NOMO-1 treated with dmso at 0.1 percent for 144 hours (cell line): ENCODE measurements at regions not wholly inside any gene's neighbourhood (a gene's known extent, or its start where the extent isn't known, plus 50 kb on each side); places are given as distances from the start of the nearest gene placed in this dataset.
"Not testable (repeated sequence)": the region's sequence is repeated elsewhere in the genome, so short reads cannot be mapped to it uniquely, and the experiment has no call there.

Source experiments
- DNase-seq: peaks from one replicate; lab custom pipeline; 2025; ENCODE audit not compliant: unreplicated experiment; lab: John Stamatoyannopoulos, UW

GRCh38 chr11:67776852-67777520 lies 102.6 kb upstream of the ALDH3B2 start:
- no peak for DNase-seq

- DNase-seq = not testable (repeated sequence)
Measured at GRCh38 chr11:67774175-67774574, 99.8 kb upstream of the ALDH3B2 start.

- not testable (repeated sequence) for DNase-seq
Measured at GRCh38 chr11:67768001-67768730, 93.7 kb upstream of the ALDH3B2 start.

- DNase-seq = not testable (repeated sequence)
Measured at GRCh38 chr11:67761211-67761610, 86.8 kb upstream of the ALDH3B2 start.

GRCh38 chr11:67759321-67759720 lies 84.9 kb upstream of the ALDH3B2 start:
- not testable (repeated sequence) for DNase-seq

- not testable (repeated sequence) for DNase-seq
Measured at GRCh38 chr11:67758467-67758866, 84.0 kb upstream of the ALDH3B2 start.

GRCh38 chr11:67758009-67758408 lies 83.6 kb upstream of the ALDH3B2 start:
- not testable (repeated sequence) for DNase-seq

GRCh38 chr11:67753820-67754219 lies 79.4 kb upstream of the ALDH3B2 start:
- DNase-seq = not testable (repeated sequence)

- no peak for DNase-seq
Measured at GRCh38 chr11:67745181-67745726, 70.8 kb upstream of the ALDH3B2 start.

GRCh38 chr11:67744231-67744630 lies 69.8 kb upstream of the ALDH3B2 start:
- not testable (repeated sequence) for DNase-seq

- DNase-seq = not testable (repeated sequence)
Measured at GRCh38 chr11:67738231-67738630, 63.8 kb upstream of the ALDH3B2 start.

GRCh38 chr11:67737562-67738080 lies 63.2 kb upstream of the ALDH3B2 start:
- DNase-seq = not testable (repeated sequence)

- DNase-seq = peak; percentile 0
Measured at GRCh38 chr11:67732045-67732787, 57.8 kb upstream of the ALDH3B2 start.

- DNase-seq = no peak
Measured at GRCh38 chr11:67731583-67731982, 57.2 kb upstream of the ALDH3B2 start.

GRCh38 chr11:67728163-67728571 lies 53.7 kb upstream of the ALDH3B2 start:
- not testable (repeated sequence) for DNase-seq

GRCh38 chr11:67727066-67728040 lies 52.9 kb upstream of the ALDH3B2 start:
- DNase-seq = not testable (repeated sequence)
